ENCODE measurements at regions not wholly inside any gene's neighbourhood (a gene's known extent, or its start where the extent isn't known, plus 50 kb on each side); places are given as distances from the start of the nearest gene placed in this dataset.

GRCh38 chr5:24854350-24854749 lies 209.6 kb upstream of the CDH10 start:
- POLR2A ChIA-PET = no interaction called here
- CTCF ChIA-PET = interaction anchor here (0.5 kb wide), 1 partner anchor 747 kb away, joined by 3 read pairs; no protein-coding TSS in a partner anchor

DNA sequence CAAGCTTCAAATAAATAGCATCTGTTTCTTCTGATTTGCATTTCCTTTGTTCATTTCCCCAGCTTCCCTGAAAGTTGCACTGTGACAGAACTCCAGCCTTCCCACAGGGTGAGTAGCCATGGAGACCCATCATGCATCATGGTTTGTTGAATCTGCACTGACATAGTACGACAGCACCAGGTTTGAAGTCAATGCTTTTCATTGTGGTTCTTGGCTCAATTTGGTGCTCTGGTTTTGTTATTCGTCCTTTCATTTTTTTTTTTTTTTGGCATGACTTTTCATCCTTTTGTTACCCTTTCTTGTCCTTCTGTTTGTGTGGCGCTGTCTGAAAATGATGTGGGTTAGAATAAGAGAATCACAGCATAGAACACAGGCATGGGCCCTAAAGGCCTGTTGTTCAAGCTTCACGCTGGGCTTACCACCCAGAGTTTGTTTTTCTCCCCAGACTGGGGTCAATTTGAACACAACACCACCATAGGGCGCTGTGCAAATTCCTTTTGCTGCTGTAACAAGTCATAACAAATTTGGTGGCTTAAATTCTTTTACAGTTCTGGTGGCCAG lies 206.2 kb upstream of the CDH10 start:
- ChIA-PET POLR2A (no interaction called here), CTCF (no interaction called here)
- no peak for DNase-seq (ENCODE audit: extremely low spot score)
- TF ChIP-seq NFRKB (IDR thresholded peaks at IDR 0.05) (no peak), BHLHE40 (IDR thresholded peaks at IDR 0.05; ENCODE audit: borderline replicate concordance) (no peak), ARNT (IDR thresholded peaks at IDR 0.05) (no peak), PKNOX1 (IDR thresholded peaks at IDR 0.05) (no peak), CTBP1 (IDR thresholded peaks at IDR 0.05; ENCODE audit: borderline replicate concordance) (no peak), ELF4 (IDR thresholded peaks at IDR 0.05) (no peak), ZNF384 (IDR thresholded peaks at IDR 0.05) (no peak), FOXA1 (IDR thresholded peaks at IDR 0.05) (no peak), TARDBP (IDR thresholded peaks at IDR 0.05) (no peak), LEF1 (IDR thresholded peaks at IDR 0.05; ENCODE audit: borderline replicate concordance) (no peak), SP1 (IDR thresholded peaks at IDR 0.05) (no peak), SUZ12 (IDR thresholded peaks at IDR 0.05) (no peak), HDGF (IDR thresholded peaks at IDR 0.05; ENCODE audit: borderline replicate concordance) (no peak)

More at GRCh38 chr5:24854350-24854749, 209.6 kb upstream of the CDH10 start:
- DNase-seq (ENCODE audit: extremely low spot score) = no peak
- TF ChIP-seq FOXK2 (IDR thresholded peaks at IDR 0.05) = no peak
- TF ChIP-seq CTBP1 (IDR thresholded peaks at IDR 0.05; ENCODE audit: borderline replicate concordance) = no peak
- TF ChIP-seq PKNOX1 (IDR thresholded peaks at IDR 0.05) = no peak
- no peak for TF ChIP-seq SUZ12 (IDR thresholded peaks at IDR 0.05)
- TF ChIP-seq FOXA1 (IDR thresholded peaks at IDR 0.05) = no peak
- no peak for TF ChIP-seq ELF4 (IDR thresholded peaks at IDR 0.05)
- TF ChIP-seq TARDBP (IDR thresholded peaks at IDR 0.05) = no peak
- TF ChIP-seq ZNF384 (IDR thresholded peaks at IDR 0.05) = no peak
- no peak for TF ChIP-seq SP1 (IDR thresholded peaks at IDR 0.05)
- TF ChIP-seq NFRKB (IDR thresholded peaks at IDR 0.05) = no peak
- no peak for TF ChIP-seq ARNT (IDR thresholded peaks at IDR 0.05)

- POLR2A ChIA-PET = no interaction called here
- TF ChIP-seq SP1 (IDR thresholded peaks at IDR 0.05) = no peak
- no peak for TF ChIP-seq TARDBP (IDR thresholded peaks at IDR 0.05)
- TF ChIP-seq FOXM1 (IDR thresholded peaks at IDR 0.05; ENCODE audit: borderline replicate concordance) = no peak
- no peak for TF ChIP-seq BHLHE40 (IDR thresholded peaks at IDR 0.05; ENCODE audit: borderline replicate concordance)
- no peak for TF ChIP-seq NFRKB (IDR thresholded peaks at IDR 0.05)
- no peak for TF ChIP-seq HDGF (IDR thresholded peaks at IDR 0.05; ENCODE audit: borderline replicate concordance)
- TF ChIP-seq FOXA1 (IDR thresholded peaks at IDR 0.05) = no peak
- no peak for TF ChIP-seq L3MBTL2 (conservative IDR thresholded peaks at IDR 0.05)
- no peak for TF ChIP-seq SUZ12 (IDR thresholded peaks at IDR 0.05)
- TF ChIP-seq ELF4 (IDR thresholded peaks at IDR 0.05) = no peak
- TF ChIP-seq ZNF384 (IDR thresholded peaks at IDR 0.05) = no peak
- CTCF ChIA-PET = no interaction called here
- no peak for DNase-seq (ENCODE audit: extremely low spot score)
Measured at GRCh38 chr5:24849210-24849609, 204.4 kb upstream of the CDH10 start.

DNA sequence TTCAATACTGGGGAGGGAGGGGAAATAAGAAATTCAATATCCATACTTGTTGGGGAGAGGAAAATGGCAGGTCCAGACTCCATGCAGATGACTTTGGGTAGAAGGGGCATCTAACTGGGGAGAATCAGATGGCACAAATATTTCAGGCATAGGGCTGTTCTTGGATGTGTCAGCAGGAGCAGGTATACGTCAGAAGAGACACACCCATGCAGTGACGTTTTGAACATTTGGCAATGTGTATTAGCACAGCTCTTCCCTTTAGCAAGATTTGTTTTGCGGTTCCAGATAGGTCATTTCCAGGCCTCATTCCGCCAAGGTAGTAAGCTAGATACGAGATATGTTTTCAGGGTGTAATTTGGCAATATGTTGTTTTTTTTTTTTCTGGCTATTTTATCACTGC lies 187.2 kb upstream of the CDH10 start:
- TF ChIP-seq TARDBP (IDR thresholded peaks at IDR 0.05) (no peak), PKNOX1 (IDR thresholded peaks at IDR 0.05) (no peak), FOXM1 (IDR thresholded peaks at IDR 0.05; ENCODE audit: borderline replicate concordance) (no peak), FOXK2 (IDR thresholded peaks at IDR 0.05) (no peak), ZNF384 (IDR thresholded peaks at IDR 0.05) (no peak), CTBP1 (IDR thresholded peaks at IDR 0.05; ENCODE audit: borderline replicate concordance) (no peak), ELF4 (IDR thresholded peaks at IDR 0.05) (no peak), FOXA1 (IDR thresholded peaks at IDR 0.05) (no peak), LEF1 (IDR thresholded peaks at IDR 0.05; ENCODE audit: borderline replicate concordance) (no peak), HDGF (IDR thresholded peaks at IDR 0.05; ENCODE audit: borderline replicate concordance) (no peak), L3MBTL2 (conservative IDR thresholded peaks at IDR 0.05) (no peak), SP1 (IDR thresholded peaks at IDR 0.05) (no peak), SUZ12 (IDR thresholded peaks at IDR 0.05) (no peak), ARNT (IDR thresholded peaks at IDR 0.05) (no peak), BHLHE40 (IDR thresholded peaks at IDR 0.05; ENCODE audit: borderline replicate concordance) (no peak), NFRKB (IDR thresholded peaks at IDR 0.05) (no peak)
- CTCF ChIA-PET = no interaction called here
- DNase-seq (ENCODE audit: extremely low spot score) = no peak
- POLR2A ChIA-PET = no interaction called here

DNA sequence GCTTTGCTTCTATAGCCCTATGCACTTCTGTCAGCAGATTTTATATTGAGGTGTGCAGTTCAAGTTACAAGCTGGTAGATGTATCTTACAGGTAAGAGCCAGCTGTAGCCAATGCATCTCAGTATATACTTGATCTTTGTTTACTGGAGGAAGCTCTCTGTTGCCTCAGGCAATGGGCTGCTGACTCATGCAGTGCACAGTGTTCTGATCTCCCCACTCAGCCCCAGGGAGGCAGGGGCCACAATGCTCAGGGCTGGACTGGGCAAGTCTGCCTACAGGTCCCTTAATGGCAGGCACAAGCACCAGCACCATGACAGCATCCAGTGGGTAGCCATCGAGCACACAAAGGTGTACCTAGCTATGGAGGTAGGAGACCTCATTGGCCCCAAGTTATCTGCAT lies 178.8 kb upstream of the CDH10 start:
- DNase-seq (ENCODE audit: extremely low spot score) = no peak
- ChIA-PET CTCF (no interaction called here), POLR2A (no interaction called here)
- TF ChIP-seq FOXM1 (IDR thresholded peaks at IDR 0.05; ENCODE audit: borderline replicate concordance) (no peak), NFRKB (IDR thresholded peaks at IDR 0.05) (no peak), FOXK2 (IDR thresholded peaks at IDR 0.05) (no peak), ELF4 (IDR thresholded peaks at IDR 0.05) (no peak), FOXA1 (IDR thresholded peaks at IDR 0.05) (no peak), TARDBP (IDR thresholded peaks at IDR 0.05) (no peak), ZNF384 (IDR thresholded peaks at IDR 0.05) (no peak), PKNOX1 (IDR thresholded peaks at IDR 0.05) (no peak), SUZ12 (IDR thresholded peaks at IDR 0.05) (no peak), LEF1 (IDR thresholded peaks at IDR 0.05; ENCODE audit: borderline replicate concordance) (no peak), SP1 (IDR thresholded peaks at IDR 0.05) (no peak), L3MBTL2 (conservative IDR thresholded peaks at IDR 0.05) (no peak), BHLHE40 (IDR thresholded peaks at IDR 0.05; ENCODE audit: borderline replicate concordance) (no peak)
